MCF 10A (cell line): ENCODE measurements at regions not wholly inside any gene's neighbourhood (a gene's known extent, or its start where the extent isn't known, plus 50 kb on each side); places are given as distances from the start of the nearest gene placed in this dataset.

Experiments
- BruUV-seq: library from RNA; stranded (reverse); fragments of 400-500 nt; replicated peaks from 2 replicates; lab custom pipeline; 2021; lab: Mats Ljungman, UMichigan
- CTCF ChIA-PET: fragments of 300-600 bp; sonication (Branson Sonifier 250); formaldehyde crosslinking; extraction: SDS; loops from one replicate; lab custom pipeline; 2021; ENCODE audit warnings: antibody characterized with exemption, inconsistent platforms; lab: Yijun Ruan, JAX
- POLR2A ChIA-PET: fragments of 300-600, 350-650 bp; sonication (Branson Sonifier 250); formaldehyde crosslinking; extraction: SDS; loops from one replicate; lab custom pipeline; 2020; ENCODE audit warnings: antibody characterized with exemption, inconsistent platforms; lab: Yijun Ruan, JAX
- DNase-seq: peaks from one replicate; pipeline ENCODE4 v3.0.0-alpha.2; 2018; ENCODE audit not compliant: unreplicated experiment
- H3K27ac Mint-ChIP-seq: one replicate; pipeline ENCODE4 v1.8.0; 2022; ENCODE audit warnings: mild to moderate bottlenecking, low read depth, mixed read lengths; ENCODE audit not compliant: unreplicated experiment
- H3K27me3 Mint-ChIP-seq: one replicate; pipeline ENCODE4 v1.8.0; 2022; ENCODE audit warnings: mixed read lengths; ENCODE audit not compliant: insufficient read depth, unreplicated experiment
- H3K36me3 Mint-ChIP-seq: one replicate; pipeline ENCODE4 v1.8.0; 2022; ENCODE audit warnings: mild to moderate bottlenecking, moderate library complexity, mixed read lengths; ENCODE audit not compliant: insufficient read depth, unreplicated experiment
- H3K4me1 Mint-ChIP-seq: one replicate; pipeline ENCODE4 v1.8.0; 2022; ENCODE audit warnings: mixed read lengths; ENCODE audit not compliant: insufficient read depth, unreplicated experiment
- H3K4me3 Mint-ChIP-seq: one replicate; pipeline ENCODE4 v1.8.0; 2022; ENCODE audit warnings: mild to moderate bottlenecking, moderate library complexity, mixed read lengths; ENCODE audit not compliant: unreplicated experiment
- H3K9me3 Mint-ChIP-seq: one replicate; pipeline ENCODE4 v1.8.0; 2022; ENCODE audit warnings: mixed read lengths; ENCODE audit not compliant: unreplicated experiment
- CTCF ChIP-seq: fragments of 200-600 bp; IDR thresholded peaks from one replicate; pipeline ENCODE4 v1.8.0; 2022; ENCODE audit warnings: antibody characterized with exemption, mild to moderate bottlenecking; ENCODE audit not compliant: unreplicated experiment
- intact Hi-C: fragments of 100-400 bp; cut with micrococcal nuclease; formaldehyde crosslinking; loops from 2 replicates; pipeline ENCODE4 v1.14.1; 2022

- DNase-seq: no peak
- CTCF ChIA-PET: interaction anchor here (0.6 to 1.2 kb wide), 3 partner anchors 10 to 428 kb away, joined by 3 to 4 read pairs (median 3); no protein-coding TSS in a partner anchor
- TF ChIP-seq CTCF: no peak
- H3K4me1 Mint-ChIP-seq: no peaks in the 10 kb centered on the region
- intact Hi-C loops: no loop called here
- no peaks in the 10 kb centered on the region for H3K9me3 Mint-ChIP-seq
- no TSS peak for BruUV-seq
- H3K4me3 Mint-ChIP-seq: no peak overlapping the region
- H3K27me3 Mint-ChIP-seq: no peaks in the 10 kb centered on the region
- H3K27ac Mint-ChIP-seq: no peak overlapping the region
- POLR2A ChIA-PET: no interaction called here
- no peaks in the 10 kb centered on the region for H3K36me3 Mint-ChIP-seq
These were observed 455.1 kb upstream of the CTSO start for GRCh38 chr4:156408749-156409148.

GRCh38 chr4:156401371-156401770 lies 447.7 kb upstream of the CTSO start:
- ChIA-PET POLR2A (no interaction called here), CTCF (interaction anchor here (0.6 to 1.0 kb wide), 2 partner anchors 11 to 448 kb away, joined by 4 to 6 read pairs; partner anchors contain the start of gene CTSO)
- intact Hi-C loops: no loop called here

GRCh38 chr4:156396534-156396933 lies 442.9 kb upstream of the CTSO start:
- H3K4me3 Mint-ChIP-seq: no peak overlapping the region
- no peaks in the 10 kb centered on the region for H3K4me1 Mint-ChIP-seq
- H3K36me3 Mint-ChIP-seq: no peaks in the 10 kb centered on the region
- intact Hi-C loops: no loop called here
- H3K27ac Mint-ChIP-seq: no peak overlapping the region
- H3K9me3 Mint-ChIP-seq: no peaks in the 10 kb centered on the region
- no peak for DNase-seq
- POLR2A ChIA-PET: no interaction called here
- CTCF ChIA-PET: no interaction called here
- TF ChIP-seq CTCF: no peak
- no peaks in the 10 kb centered on the region for H3K27me3 Mint-ChIP-seq
- no TSS peak for BruUV-seq

More at GRCh38 chr4:156401371-156401770, 447.7 kb upstream of the CTSO start:
- H3K27ac Mint-ChIP-seq: no peak overlapping the region
- H3K36me3 Mint-ChIP-seq: no peaks in the 10 kb centered on the region
- no TSS peak for BruUV-seq
- no peak for DNase-seq
- TF ChIP-seq CTCF: no peak
- no peak overlapping the region for H3K4me3 Mint-ChIP-seq
- H3K4me1 Mint-ChIP-seq: no peaks in the 10 kb centered on the region
- H3K9me3 Mint-ChIP-seq: no peaks in the 10 kb centered on the region
- no peaks in the 10 kb centered on the region for H3K27me3 Mint-ChIP-seq

GRCh38 chr4:156391325-156391653 lies 437.6 kb upstream of the CTSO start:
- ChIA-PET POLR2A (interaction anchor here (1.5 kb wide), 1 partner anchor 8 kb away, joined by 4 read pairs; no protein-coding TSS in a partner anchor), CTCF (interaction anchor here (0.7 kb wide), 1 partner anchor 35 kb away, joined by 3 read pairs; no protein-coding TSS in a partner anchor)
- Mint-ChIP-seq H3K9me3 (no peaks in the 10 kb centered on the region), H3K27me3 (no peaks in the 10 kb centered on the region), H3K36me3 (no peaks in the 10 kb centered on the region), H3K27ac (no peak overlapping the region), H3K4me3 (no peak overlapping the region), H3K4me1 (no peaks in the 10 kb centered on the region)
- BruUV-seq: no TSS peak
- DNase-seq: no peak
- intact Hi-C loops: no loop called here
- no peak for TF ChIP-seq CTCF
